Neural progenitor cell (in vitro differentiated cells): ENCODE measurements at regions not wholly inside any gene's neighbourhood (a gene's known extent, or its start where the extent isn't known, plus 50 kb on each side); places are given as distances from the start of the nearest gene placed in this dataset.

Experiments
- CTCF ChIP-seq: fragments of 200-600 bp; sonication (generic); IDR thresholded peaks from 2 replicates; pipeline ENCODE4 v1.5.1; 2017; ENCODE audit warnings: antibody characterized with exemption, mild to moderate bottlenecking
- EZH2 ChIP-seq: fragments of 200-600 bp; sonication (generic); IDR thresholded peaks from 2 replicates; pipeline ENCODE4 v1.6.1; 2017; ENCODE audit warnings: antibody characterized with exemption, mild to moderate bottlenecking, moderate library complexity

DNA sequence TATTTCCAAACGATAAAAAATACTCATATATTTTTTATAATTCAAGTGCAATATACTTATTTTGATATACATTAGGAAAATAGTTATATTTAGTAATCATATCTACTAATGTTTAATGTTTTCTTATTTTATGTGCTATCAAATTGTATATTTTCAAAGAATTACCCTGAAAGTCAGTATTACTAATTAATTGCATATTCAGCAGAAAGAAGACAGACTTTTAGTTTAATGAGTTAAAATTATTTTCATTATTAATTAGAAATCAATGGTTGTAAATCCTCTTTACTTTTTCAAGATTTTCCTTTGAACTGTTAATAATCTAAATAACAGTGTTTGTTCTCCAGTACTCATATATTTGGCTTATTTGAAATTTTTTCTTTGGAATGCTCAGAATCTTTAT lies 181.3 kb upstream of the NDST4 start:
- TF ChIP-seq EZH2 (no peak), CTCF (no peak)
